Activated T-cell treated with anti-CD3 and anti-CD28 coated beads, Interleukin-2, amount 50 U/mL, for 72 hours (primary cell): ENCODE measurements at regions not wholly inside any gene's neighbourhood (a gene's known extent, or its start where the extent isn't known, plus 50 kb on each side); places are given as distances from the start of the nearest gene placed in this dataset.

ENCODE experiments used
- ATAC-seq, 2 donors: fragments of 150-1000 bp; cut with Tn5 transposase; replicated peaks in 1 of 2; 2 replicates each; pipeline ENCODE4 v1.10.0; 2021; ENCODE audit warnings: moderate library complexity in 2 of 2, mild to moderate bottlenecking in 1 of 2
- DNase-seq, 2 donors: peaks; one replicate each; pipeline ENCODE4 v3.0.0; 2021 to 2022; ENCODE audit warnings: mixed read lengths in 1 of 2
- H3K27ac Mint-ChIP-seq: one replicate; pipeline ENCODE4 v1.8.0; 2022; ENCODE audit warnings: mild to moderate bottlenecking, moderate library complexity, mixed read lengths
- H3K27me3 Mint-ChIP-seq: one replicate; pipeline ENCODE4 v1.8.0; 2022; ENCODE audit warnings: low read depth, mixed read lengths
- H3K36me3 Mint-ChIP-seq, 2 donors: one replicate each; pipeline ENCODE4 v1.8.0; 2022; ENCODE audit warnings: mixed read lengths in 2 of 2, mild to moderate bottlenecking in 1 of 2; ENCODE audit not compliant: insufficient read depth in 2 of 2
- H3K4me1 Mint-ChIP-seq: one replicate; pipeline ENCODE4 v1.8.0; 2022; ENCODE audit warnings: low read depth, mixed read lengths
- H3K4me3 Mint-ChIP-seq, 2 donors: one replicate each; pipeline ENCODE4 v1.8.0; 2022; ENCODE audit warnings: mild to moderate bottlenecking in 2 of 2, mixed read lengths in 2 of 2, moderate library complexity in 2 of 2
- H3K9me3 Mint-ChIP-seq, 2 donors: one replicate each; pipeline ENCODE4 v1.8.0; 2022; ENCODE audit warnings: mixed read lengths in 2 of 2

DNA sequence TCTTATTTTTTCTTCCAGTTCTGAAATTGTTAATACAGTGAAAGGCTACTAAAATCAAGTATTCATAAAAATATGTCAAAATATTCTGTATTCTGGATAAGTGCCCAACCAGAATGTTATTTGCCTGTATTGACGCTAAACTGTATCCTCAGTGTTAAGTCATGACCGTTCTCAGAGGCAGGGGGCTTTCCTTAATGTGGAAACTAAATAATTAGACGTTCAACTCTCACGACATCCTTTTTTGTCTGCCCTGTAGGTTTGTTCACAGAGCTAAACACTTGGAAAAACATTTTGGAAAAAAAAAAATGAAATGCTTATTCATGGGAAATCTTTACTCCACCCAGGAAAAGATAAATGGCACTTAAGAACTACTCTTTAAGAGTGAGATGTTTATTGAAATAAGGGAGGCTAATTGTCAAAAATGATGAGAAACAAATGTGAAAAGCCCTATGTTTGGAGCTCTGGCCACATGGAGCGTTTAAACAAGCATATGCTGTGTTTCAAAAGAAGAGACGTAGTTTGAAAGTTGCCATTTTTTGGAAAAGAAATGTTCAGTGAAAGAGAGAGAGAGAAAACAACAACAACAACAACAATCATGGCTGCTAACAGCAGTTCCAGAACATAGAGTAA is 453.1 kb upstream of the MARCKS start:
- no peak overlapping the region for H3K27ac Mint-ChIP-seq
- ATAC-seq = no peak
- no peaks in the 10 kb centered on the region for H3K4me1 Mint-ChIP-seq
- DNase-seq = no peak
- H3K9me3 Mint-ChIP-seq = peaks cover 2% of the 10 kb centered on the region in 2 donors
- no peak overlapping the region for H3K4me3 Mint-ChIP-seq
- no peaks in the 10 kb centered on the region for H3K27me3 Mint-ChIP-seq
- peaks cover 0 to 2% of the 10 kb centered on the region in 2 donors for H3K36me3 Mint-ChIP-seq

DNA sequence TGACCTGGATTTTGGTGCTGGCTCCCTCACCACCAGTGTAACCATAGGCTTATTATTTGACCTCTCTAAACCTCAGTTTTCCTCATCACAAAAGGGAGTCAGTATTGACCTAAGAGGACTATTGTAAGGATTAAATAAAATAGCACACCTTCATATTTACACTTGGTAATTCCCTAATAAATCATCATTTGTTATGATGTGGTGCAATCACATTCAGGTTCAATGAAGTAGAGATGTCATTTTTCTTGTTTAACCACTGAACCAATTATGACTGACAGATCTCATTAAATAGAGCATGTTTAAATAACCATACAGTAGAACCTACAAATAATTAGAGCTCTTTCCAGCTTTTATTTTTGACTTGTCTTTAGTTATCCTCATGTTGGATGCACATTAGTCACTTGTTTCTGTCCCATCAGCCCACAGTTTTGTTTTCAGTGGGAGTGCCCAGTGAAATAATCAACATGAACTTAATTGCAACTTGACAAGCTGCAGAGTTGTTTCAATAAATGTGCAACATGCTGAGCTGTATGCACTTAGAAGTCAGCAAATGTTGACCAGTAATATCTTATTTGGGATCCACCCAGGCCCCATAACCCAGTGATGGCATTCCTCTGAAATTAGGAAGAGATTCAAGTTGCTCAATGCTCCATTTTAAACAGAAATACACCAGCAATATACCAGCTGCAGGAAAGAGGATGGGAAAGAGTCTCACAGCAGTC is 451.7 kb upstream of the MARCKS start:
- DNase-seq (no peak), ATAC-seq (no peak)
- no peak overlapping the region for H3K27ac Mint-ChIP-seq
- no peaks in the 10 kb centered on the region for H3K36me3 Mint-ChIP-seq
- no peaks in the 10 kb centered on the region for H3K27me3 Mint-ChIP-seq
- H3K9me3 Mint-ChIP-seq = no peaks in the 10 kb centered on the region
- H3K4me1 Mint-ChIP-seq = no peaks in the 10 kb centered on the region
- no peak overlapping the region for H3K4me3 Mint-ChIP-seq

DNA sequence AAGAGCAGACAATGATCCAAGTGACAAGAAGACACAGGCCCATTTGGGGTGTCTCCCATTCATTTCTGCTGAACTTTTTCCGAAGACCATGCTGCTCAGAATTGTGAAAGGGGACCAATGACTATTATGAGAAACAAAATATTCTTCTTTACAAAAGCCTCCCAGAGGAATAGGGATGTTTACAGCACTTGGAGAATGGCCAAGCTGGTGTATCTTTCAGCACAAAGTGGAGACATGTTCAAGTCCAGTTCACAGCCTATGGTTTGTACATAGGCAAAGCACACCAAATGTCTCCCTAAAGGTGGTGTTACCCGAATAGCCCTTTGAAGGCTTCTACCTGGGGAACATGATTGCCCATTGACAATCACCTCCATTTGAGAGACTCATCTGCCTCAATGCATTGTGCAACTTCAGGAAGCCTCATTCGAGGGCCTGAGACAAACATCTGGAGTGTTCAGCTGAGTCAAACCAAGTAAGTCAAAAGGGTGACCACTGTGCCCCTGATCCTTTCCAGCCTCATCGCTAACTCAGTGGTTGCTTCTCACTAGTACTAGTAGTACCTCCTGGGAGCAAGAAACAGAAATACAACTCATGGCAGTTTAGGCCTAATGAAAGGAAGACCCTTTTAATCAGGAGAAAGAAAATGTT is 451.0 kb upstream of the MARCKS start:
- Mint-ChIP-seq H3K4me1 (no peaks in the 10 kb centered on the region), H3K9me3 (no peaks in the 10 kb centered on the region), H3K4me3 (no peak overlapping the region), H3K27me3 (no peaks in the 10 kb centered on the region), H3K36me3 (no peaks in the 10 kb centered on the region), H3K27ac (no peak overlapping the region)
- DNase-seq (no peak), ATAC-seq (no peak)

DNA sequence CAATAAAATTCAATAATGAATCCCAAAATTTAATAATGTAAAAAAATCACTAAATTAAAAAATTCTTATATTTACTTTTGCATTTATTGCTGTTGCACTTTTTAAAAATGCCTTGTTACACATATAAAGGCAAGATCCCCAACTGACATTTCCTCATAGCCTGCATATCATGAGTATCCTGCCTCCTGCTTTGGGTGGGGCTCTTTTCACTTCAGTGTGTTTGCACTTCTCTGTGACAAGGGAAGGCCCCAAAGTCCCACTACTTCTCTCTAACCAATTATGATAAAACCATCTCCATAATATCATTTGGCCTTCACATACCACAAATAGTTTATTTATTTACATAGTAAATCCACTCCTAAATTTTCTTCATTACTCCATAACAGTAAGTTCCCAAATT is 446.1 kb upstream of the MARCKS start:
- Mint-ChIP-seq H3K27me3 (no peaks in the 10 kb centered on the region), H3K9me3 (no peaks in the 10 kb centered on the region), H3K4me1 (no peaks in the 10 kb centered on the region), H3K36me3 (no peaks in the 10 kb centered on the region), H3K4me3 (no peak overlapping the region), H3K27ac (no peak overlapping the region)
- no peak for DNase-seq
- ATAC-seq = no peak

DNA sequence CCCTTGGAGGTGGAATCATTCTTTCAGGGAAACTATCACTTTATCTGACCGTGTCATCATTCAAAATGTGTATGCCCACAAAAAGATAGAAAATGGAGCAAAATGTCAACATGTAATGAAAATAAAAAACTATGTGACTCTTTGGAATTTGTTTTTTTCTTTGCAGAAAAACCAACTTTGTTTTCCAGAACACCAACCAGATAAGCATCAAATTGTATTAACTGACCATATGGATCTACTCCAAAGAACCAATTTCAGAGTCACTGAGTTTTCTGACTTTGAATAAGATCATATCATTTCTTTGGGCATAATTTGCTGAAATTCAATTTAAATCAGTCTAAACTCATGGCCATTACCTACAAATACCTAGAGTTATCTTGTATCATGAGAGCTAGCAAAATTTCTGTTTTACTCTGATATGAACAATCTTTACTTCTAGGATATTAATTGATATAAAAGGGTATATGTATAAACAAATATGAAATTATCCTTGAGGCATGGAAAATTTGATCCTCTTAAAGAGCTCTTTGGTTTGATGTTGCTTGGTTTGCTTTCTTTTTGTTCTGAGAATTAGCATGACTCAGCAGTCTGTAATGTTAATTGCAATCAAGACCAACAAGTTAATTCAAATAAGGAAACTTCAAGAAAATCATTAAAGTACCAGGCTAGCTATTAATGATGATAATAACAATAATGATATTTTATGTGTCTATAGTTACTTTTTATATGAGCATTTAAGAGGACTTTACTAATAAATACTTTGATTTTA is 444.4 kb upstream of the MARCKS start:
- Mint-ChIP-seq H3K4me3 (no peak overlapping the region), H3K36me3 (no peaks in the 10 kb centered on the region), H3K4me1 (no peaks in the 10 kb centered on the region), H3K27ac (no peak overlapping the region), H3K27me3 (no peaks in the 10 kb centered on the region), H3K9me3 (no peaks in the 10 kb centered on the region)
- ATAC-seq (no peak), DNase-seq (no peak)

DNA sequence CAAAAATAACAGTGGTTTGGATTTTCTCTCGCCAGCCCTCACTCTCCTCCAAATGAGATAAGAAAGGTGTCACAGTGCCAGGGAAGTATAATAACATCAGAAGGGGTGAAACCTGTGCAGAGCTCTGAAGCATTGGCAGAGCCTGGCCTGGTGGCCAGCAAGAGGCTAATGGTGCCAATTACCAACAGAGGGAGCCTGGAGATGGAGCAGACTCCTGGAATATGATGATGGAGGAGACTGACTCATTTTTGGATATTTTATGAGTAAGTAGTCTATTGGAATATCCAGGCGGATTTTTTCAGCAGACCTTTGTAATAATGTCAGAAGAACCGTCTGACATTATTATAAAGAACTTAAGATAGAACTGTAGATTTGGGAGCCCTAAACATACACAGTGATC is 442.6 kb upstream of the MARCKS start:
- DNase-seq = no peak
- Mint-ChIP-seq H3K4me1 (no peaks in the 10 kb centered on the region), H3K4me3 (no peak overlapping the region), H3K9me3 (no peaks in the 10 kb centered on the region), H3K27me3 (no peaks in the 10 kb centered on the region), H3K27ac (no peak overlapping the region), H3K36me3 (no peaks in the 10 kb centered on the region)
- no peak for ATAC-seq

DNA sequence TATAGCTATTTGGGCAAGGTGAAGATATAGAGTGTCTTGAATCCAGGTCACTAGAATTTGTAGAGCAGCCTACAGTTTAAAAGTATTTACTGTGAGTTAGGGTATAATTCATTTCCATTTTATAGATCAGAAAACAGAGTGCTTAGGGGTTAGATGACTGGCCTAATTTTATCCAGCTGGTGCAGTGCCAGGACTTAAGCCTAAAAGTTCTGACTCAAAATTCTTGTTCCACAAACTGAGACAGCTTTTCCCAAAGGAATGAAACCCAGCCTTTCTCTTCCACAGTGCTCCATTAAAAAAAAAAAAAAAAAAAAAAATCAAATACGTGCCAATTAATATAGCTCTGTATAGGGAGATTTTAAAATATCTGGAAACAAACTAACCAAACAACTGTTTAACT is 441.0 kb upstream of the MARCKS start:
- ATAC-seq = no peak
- H3K9me3 Mint-ChIP-seq = no peaks in the 10 kb centered on the region
- no peaks in the 10 kb centered on the region for H3K4me1 Mint-ChIP-seq
- H3K36me3 Mint-ChIP-seq = no peaks in the 10 kb centered on the region
- no peaks in the 10 kb centered on the region for H3K27me3 Mint-ChIP-seq
- no peak overlapping the region for H3K4me3 Mint-ChIP-seq
- no peak overlapping the region for H3K27ac Mint-ChIP-seq
- DNase-seq = no peak

DNA sequence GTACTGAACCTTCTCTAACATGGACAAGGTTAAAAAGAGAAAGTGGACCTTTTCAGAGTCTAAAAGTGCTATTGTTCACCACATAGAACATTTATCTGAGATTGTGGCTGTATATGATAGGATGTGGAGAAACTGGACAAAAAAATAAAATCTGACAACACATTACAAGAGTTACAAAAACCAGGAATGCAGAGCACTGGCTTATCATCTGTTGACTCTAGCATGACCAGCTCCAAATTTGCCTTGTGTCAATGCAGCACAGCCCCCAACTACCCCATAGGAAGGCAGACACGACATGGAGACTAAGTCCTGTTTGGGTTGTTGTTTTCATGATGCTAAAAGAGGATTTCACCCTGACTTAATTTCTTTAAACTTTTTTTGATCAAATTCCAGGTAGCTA is 436.9 kb upstream of the MARCKS start:
- H3K27ac Mint-ChIP-seq = no peak overlapping the region
- H3K4me3 Mint-ChIP-seq = no peak overlapping the region
- H3K27me3 Mint-ChIP-seq = no peaks in the 10 kb centered on the region
- DNase-seq (no peak), ATAC-seq (no peak)
- H3K36me3 Mint-ChIP-seq = no peaks in the 10 kb centered on the region
- H3K4me1 Mint-ChIP-seq = no peaks in the 10 kb centered on the region
- no peaks in the 10 kb centered on the region for H3K9me3 Mint-ChIP-seq

DNA sequence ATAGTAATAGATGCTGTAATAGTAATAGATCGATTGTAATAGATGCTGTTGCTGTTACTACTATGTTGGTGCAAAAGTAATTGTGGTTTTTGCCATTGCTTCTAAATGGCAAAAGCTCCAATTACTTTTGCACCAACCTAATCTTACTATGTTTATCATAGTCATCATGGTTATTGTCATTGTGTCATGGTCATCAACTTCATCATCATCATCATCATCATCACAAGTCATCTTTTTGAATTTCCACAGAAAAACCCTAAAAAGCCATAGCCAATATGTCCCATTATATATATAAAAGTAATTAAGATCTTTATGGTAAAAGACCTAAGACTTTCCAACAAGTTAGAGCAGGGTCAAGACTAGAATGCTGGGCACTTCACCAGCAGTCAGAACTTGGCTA is 435.1 kb upstream of the MARCKS start:
- Mint-ChIP-seq H3K9me3 (no peaks in the 10 kb centered on the region), H3K27me3 (no peaks in the 10 kb centered on the region), H3K27ac (no peak overlapping the region), H3K36me3 (no peaks in the 10 kb centered on the region), H3K4me3 (no peak overlapping the region), H3K4me1 (no peaks in the 10 kb centered on the region)
- ATAC-seq (no peak), DNase-seq (no peak)

DNA sequence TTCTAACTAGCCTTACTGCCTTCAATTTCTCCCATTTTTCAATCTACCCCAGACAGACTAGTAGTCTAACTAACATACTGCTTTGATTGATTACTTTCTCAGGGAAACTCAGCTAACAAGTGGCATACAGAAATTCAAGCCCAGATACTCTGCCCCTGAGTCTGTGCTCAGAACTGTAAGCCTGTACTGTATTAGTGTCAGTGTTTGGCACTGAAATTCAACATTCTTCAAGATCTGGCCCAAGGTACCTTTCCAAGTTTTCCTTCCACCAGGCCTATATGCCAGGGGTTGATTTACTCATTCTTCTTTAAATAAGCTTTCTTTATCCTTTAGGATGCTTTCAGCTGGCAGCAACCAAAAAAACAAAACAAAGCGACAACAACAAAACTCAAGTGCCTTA is 433.2 kb upstream of the MARCKS start:
- Mint-ChIP-seq H3K36me3 (no peaks in the 10 kb centered on the region), H3K27ac (no peak overlapping the region), H3K4me1 (no peaks in the 10 kb centered on the region), H3K4me3 (no peak overlapping the region), H3K27me3 (no peaks in the 10 kb centered on the region), H3K9me3 (no peaks in the 10 kb centered on the region)
- DNase-seq (no peak), ATAC-seq (no peak)

DNA sequence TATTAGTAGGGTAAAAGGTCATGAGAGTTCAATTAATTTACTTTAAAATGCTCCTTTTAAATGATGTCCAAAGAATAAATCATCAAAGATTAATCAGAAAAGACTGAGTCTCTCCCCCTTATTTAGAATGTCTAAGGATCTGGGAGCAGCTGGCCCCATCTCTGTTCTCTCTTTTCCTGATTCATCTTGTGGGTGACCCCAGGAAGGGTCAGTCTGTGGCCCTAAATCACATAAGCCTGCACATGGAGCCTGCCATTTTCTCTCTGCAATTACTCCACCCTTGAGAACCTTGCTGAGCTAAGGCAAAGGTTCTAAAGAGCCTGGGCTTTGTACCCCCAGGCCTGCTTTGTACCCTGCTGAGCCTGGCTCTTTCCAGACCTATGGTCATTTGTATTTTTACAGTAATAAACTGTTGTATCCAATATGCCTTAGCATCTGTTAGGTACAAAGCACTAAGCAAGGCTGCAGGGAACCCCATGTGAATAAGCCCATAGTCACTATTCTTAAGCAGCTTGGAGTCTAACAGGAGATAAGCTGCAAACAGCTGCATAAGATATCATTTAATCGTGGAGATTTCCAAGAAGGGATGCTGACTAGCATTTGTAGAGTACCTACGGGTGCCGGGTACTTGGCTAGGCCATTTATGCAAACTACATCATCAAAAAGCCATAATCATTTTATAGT is 431.0 kb upstream of the MARCKS start:
- no peak for ATAC-seq
- Mint-ChIP-seq H3K4me3 (no peak overlapping the region), H3K27me3 (no peaks in the 10 kb centered on the region), H3K4me1 (no peaks in the 10 kb centered on the region), H3K27ac (no peak overlapping the region), H3K36me3 (no peaks in the 10 kb centered on the region), H3K9me3 (no peaks in the 10 kb centered on the region)
- DNase-seq = no peak

DNA sequence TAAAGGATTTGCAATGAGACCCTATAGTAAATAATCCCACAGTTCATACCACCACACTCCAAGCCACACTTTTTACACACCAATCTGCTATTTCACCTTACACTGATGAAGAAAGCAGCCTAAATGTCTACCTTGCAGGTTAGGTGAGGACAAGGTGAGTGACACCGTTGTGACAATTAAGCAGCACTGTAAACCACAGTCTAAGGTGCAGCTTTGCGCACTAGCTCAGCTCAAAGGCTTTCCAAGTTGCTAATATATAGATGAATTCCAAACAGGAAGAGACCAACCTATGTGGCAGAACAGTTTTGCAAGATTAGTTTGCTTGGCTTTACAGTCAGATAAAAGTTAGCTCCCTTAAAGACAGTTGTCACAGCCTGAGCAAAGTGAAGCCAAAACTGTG is 429.5 kb upstream of the MARCKS start:
- no peaks in the 10 kb centered on the region for H3K4me1 Mint-ChIP-seq
- no peak for ATAC-seq
- no peaks in the 10 kb centered on the region for H3K36me3 Mint-ChIP-seq
- no peak for DNase-seq
- no peaks in the 10 kb centered on the region for H3K27me3 Mint-ChIP-seq
- H3K4me3 Mint-ChIP-seq = no peak overlapping the region
- no peak overlapping the region for H3K27ac Mint-ChIP-seq
- H3K9me3 Mint-ChIP-seq = no peaks in the 10 kb centered on the region

DNA sequence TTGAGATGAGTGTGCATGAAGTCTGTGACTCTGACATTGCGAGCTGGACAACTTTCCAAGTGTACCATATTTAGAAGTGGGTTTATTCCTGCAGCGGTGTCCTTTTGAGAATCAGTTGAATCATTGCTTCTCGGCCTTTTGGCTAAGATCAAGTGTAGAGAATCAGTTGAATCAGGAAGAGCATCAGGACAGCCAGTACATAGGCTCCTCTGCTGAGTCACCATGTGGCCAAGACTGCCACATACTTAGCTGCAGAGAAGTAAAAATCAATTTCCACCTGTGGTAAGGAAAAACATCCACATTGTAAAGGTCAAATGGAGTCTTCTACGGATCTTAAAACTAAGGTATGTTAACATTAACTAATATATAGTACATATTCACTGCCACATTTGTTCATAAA is 428.4 kb upstream of the MARCKS start:
- Mint-ChIP-seq H3K4me1 (no peaks in the 10 kb centered on the region), H3K27me3 (no peaks in the 10 kb centered on the region), H3K36me3 (no peaks in the 10 kb centered on the region), H3K9me3 (no peaks in the 10 kb centered on the region), H3K27ac (no peak overlapping the region), H3K4me3 (no peak overlapping the region)
- DNase-seq = no peak
- ATAC-seq = no peak
